HG02588 (cell line): ENCODE measurements at regions not wholly inside any gene's neighbourhood (a gene's known extent, or its start where the extent isn't known, plus 50 kb on each side); places are given as distances from the start of the nearest gene placed in this dataset.
"Not testable (repeated sequence)": the region's sequence is repeated elsewhere in the genome, so short reads cannot be mapped to it uniquely, and the experiment has no call there.

Source experiments
- ATAC-seq: cut with Tn5 transposase; IDR thresholded peaks from one replicate; pipeline ENCODE4 v1.9.1; 2021; ENCODE audit warnings: mild to moderate bottlenecking, moderate library complexity; ENCODE audit not compliant: unreplicated experiment

DNA sequence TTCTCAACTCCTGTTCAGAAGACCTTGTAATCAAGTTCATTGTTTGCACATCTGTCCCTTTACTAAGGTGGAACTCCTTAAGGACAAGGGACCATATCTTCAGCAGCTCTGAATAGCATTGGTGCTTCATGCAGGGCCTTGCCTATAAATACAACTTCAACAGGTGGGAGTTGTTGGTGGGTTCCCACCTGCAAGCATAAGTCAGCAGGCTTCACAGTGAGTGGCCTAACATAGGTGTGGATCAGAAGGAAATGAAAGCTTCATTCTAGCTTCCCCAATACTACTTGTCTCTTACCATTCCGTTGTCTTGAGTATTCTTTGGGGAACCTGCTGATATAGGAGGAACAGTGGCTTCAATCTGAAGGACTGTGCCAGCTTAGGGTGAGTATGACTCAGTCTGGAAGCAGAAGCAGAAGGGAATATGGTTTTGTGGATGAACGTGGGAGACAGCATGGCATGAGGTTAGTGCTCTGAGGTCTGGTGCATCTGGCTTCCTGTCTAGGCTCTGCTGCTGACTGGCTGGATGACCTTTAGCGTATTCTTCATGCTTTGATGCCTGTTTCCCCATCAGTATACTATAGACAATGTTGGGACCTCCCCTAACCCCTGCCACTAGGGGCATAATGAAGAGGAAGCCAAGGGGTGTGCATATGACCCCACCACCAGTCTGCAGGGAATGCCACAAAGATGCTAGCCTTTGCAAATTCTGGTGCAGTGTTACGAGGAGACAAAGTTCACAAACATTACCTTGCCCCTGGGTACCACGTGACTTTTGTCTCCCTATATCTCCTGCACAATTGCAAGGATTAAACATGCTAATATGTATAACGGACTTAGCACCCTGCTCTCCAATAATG is 192.3 kb downstream of the PALM2AKAP2 start:
- ATAC-seq = peak; percentile 40

DNA sequence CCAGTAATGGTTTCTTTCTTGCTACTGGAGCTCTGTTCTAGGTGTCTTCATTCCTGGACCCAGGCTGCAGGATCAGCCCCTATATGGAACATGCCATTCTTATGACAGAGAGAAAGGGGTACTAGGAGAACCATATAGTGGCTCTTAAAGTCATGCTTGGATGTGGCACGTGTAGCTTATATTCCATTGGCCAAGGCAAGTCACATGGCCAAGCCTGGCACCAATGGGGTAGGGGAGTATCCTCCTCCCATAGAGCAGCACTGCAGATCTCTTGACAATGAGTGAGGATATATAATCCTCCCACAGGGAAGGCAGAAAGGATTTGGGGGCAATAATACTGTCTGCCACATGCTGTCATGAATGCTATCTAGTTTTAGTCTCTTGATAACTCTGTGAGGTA is 193.3 kb downstream of the PALM2AKAP2 start:
- ATAC-seq = no peak

- ATAC-seq = peak; percentile 78
These were observed 194.3 kb downstream of the PALM2AKAP2 start for GRCh38 chr9:109974143-109974917.

- ATAC-seq = peak; percentile 8
These were observed 194.9 kb downstream of the PALM2AKAP2 start for GRCh38 chr9:109974918-109975276.

- no peak for ATAC-seq
These were observed 195.7 kb downstream of the PALM2AKAP2 start for GRCh38 chr9:109975574-109976295.

GRCh38 chr9:109976303-109976702 is 196.3 kb downstream of the PALM2AKAP2 start:
- ATAC-seq = no peak

- ATAC-seq = no peak
These were observed 197.5 kb downstream of the PALM2AKAP2 start for GRCh38 chr9:109977521-109977920.

- ATAC-seq = no peak
These were observed 201.1 kb downstream of the PALM2AKAP2 start for GRCh38 chr9:109981091-109981490.

- no peak for ATAC-seq
These were observed 206.6 kb downstream of the PALM2AKAP2 start for GRCh38 chr9:109986521-109986991.

- ATAC-seq = no peak
These were observed 209.3 kb downstream of the PALM2AKAP2 start for GRCh38 chr9:109989296-109989695.

DNA sequence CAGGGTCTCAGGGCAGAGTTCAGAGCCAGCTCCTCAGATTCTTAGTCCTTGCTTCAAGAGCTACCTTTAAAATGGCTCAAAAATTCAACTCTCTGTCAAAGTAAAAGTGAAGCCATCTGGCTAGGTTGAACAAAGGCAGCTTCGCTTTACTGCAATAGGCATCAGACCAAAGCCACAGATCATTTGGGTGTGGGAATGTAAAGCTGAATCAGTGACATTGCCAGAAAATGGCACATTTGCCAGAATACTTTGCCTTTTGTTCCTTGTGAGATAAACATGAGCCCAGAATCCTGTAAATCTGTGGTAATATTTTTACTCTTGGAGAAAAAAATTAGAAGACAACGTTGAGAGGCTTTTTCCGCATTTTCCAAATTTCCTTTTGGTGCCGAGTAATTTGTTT is 210.5 kb downstream of the PALM2AKAP2 start:
- ATAC-seq = no peak

GRCh38 chr9:109992293-109992692 is 212.3 kb downstream of the PALM2AKAP2 start:
- no peak for ATAC-seq

GRCh38 chr9:109993250-109993978 is 213.4 kb downstream of the PALM2AKAP2 start:
- no peak for ATAC-seq

- no peak for ATAC-seq
These were observed 213.8 kb downstream of the C9orf152 start for GRCh38 chr9:109994141-109994540.

DNA sequence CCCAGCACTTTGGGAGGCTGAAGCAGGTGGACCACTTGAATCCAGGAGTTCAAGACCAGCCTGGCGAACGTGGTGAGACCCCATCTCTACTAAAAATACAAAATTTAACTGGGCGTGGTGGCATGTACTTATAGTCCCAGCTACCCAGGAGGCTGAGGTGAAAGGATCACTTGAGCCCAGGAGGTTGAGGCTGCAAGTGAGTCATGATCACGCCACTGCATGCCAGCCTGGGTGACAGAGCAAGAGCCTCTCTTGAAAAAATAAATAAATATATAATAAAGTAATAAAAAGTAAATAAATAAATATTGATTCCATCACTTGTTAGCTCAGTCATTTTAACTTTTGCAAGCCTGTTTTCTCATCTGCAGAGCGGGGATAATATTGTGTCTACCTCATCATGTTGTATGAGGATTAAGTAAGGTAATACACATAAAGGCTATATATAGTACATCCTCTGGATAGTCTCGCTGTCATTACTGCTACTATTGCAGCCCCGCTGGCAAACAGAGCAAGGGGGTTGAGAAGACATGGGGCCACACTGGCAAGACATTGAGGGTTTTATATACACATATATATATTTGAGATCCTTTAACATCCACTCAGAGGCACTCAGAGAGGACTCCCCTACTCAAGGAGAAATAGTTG is 210.9 kb downstream of the C9orf152 start:
- ATAC-seq = no peak

DNA sequence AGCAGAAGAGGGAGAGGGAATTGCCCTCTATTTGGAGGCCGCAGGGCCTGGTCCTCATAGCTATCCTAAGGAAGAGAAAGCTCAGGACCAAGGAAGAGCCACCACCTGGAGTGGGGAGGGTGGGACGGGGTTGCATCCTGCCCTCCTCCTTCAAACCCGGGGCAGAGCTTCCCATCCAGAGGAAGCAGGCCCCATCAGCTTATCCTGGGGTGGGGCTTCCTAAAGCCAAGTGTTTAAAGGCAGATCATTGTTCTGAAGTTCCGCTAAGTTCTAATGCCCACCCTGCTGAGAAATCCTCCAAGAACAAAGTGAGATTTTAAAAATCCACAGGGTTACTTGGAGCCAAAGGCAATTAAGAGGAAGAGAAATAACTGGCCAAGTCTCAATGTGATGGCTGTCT is 210.3 kb downstream of the C9orf152 start:
- no peak for ATAC-seq

DNA sequence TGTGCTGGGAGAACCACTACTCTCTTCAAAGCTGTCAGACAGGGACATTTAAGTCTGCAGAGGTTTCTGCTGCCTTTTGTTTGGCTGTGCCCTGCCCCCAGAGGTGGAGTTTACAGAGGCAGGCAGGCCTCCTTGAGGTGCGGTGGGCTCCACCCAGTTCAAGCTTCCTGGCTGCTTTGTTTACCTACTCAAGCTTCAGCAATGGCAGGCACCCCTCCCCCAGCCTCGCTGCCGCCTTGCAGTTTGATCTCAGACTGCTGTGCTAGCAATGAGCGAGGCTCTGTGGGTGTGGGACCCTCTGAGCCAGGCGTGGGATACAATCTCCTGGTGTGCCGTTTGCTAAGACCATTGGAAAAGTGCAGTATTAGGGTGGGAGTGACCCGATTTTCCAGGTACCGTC is 202.4 kb downstream of the C9orf152 start:
- ATAC-seq = not testable (repeated sequence)

DNA sequence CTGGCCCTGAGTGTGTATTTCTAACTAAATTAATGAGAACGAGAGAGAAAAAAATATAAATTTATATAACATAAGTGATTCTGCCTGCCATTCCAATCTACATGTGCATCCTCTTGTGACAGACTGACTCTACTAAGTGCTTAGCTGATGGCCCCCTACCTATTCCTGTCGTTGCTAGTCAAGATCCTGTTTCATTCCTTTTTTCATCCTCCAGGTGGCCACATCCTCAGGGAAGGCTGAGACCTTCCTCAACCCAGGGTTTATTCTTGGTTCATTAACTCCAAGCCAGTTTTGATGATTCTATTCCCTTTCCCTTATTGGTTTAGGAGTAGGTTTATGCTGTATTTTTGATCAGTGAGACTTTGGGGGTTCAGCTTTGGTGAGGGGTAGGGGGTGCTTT is 201.3 kb downstream of the C9orf152 start:
- no peak for ATAC-seq

DNA sequence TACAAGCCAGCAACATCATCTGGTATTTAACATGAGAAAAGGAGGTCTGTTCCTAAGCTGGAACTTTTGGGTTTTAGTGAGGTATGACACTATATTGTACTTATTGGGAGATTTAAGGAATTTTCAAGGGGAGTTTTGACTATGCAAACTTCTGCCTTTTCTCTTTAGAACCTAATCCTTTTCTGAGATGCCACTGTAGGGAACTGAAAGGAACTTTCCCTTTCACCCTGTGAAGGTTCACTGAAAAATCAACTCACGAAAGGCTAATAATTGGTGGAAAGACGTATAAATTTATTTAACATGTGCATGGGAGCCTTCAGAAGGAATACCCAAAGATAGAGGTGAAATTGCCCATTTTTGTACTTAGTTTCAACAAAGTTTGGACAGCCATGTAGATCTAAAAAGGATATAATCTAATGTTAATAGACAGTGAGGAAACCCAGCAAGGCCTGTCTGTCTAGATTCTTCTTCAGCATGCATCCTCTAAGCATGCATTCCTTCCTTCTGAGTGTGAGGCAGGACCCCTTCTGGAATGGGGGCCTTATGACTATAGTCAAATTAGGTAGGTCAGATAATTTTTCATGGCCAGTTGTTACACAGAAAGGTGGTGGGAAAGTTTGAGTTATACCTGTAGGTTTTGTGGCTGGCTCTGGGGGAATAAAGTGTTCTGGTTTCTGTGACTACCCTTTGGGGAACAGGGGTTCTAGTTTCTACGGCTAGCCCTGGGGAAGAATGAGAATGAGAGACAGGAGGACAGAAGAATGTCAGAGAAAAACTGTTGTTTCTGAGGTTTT is 200.3 kb downstream of the C9orf152 start:
- no peak for ATAC-seq
